ENCODE measurements at regions not wholly inside any gene's neighbourhood (a gene's known extent, or its start where the extent isn't known, plus 50 kb on each side); places are given as distances from the start of the nearest gene placed in this dataset.

- Histone ChIP-seq H3K4me3 (ENCODE audit: low read depth, low read length) (no peak overlapping the region), H3K4me1 (ENCODE audit: control insufficient read depth, insufficient read depth, low read length) (no peaks in the 10 kb centered on the region), H3K9me3 (ENCODE audit: control insufficient read depth, insufficient read depth, low read depth, low read length) (no peaks in the 10 kb centered on the region), H3K36me3 (ENCODE audit: control insufficient read depth in 2 of 2, insufficient read depth in 1 of 2, low read length in 2 of 2) (no peaks in the 10 kb centered on the region), H3K27ac (ENCODE audit: extremely low read depth, low read depth, low read length) (no peak overlapping the region)
- ChIA-PET POLR2A (no interaction called here), CTCF (no interaction called here)
- TF ChIP-seq TRIM28 (IDR thresholded peaks at IDR 0.05; ENCODE audit: borderline replicate concordance, low read length), result peak; percentile 53; the same call in 1 of the 2 replicates
- no peak for TF ChIP-seq ZEB2 (tag by site-specific recombination; IDR thresholded peaks at IDR 0.05)
- no peak for TF ChIP-seq SALL2 (tag by site-specific recombination; IDR thresholded peaks at IDR 0.05; ENCODE audit: borderline replicate concordance)
Measured at GRCh38 chr13:73929287-73929932, 204.8 kb downstream of the KLF12 start.

- ChIA-PET POLR2A (no interaction called here), CTCF (interaction anchor here (0.6 kb wide), 1 partner anchor 65 kb away, joined by 3 read pairs; no protein-coding TSS in a partner anchor)
- H3K4me1 ChIP-seq (ENCODE audit: control insufficient read depth, insufficient read depth, low read length), result no peaks in the 10 kb centered on the region
- no peak overlapping the region for H3K4me3 ChIP-seq (ENCODE audit: low read depth, low read length)
- no peaks in the 10 kb centered on the region for H3K9me3 ChIP-seq (ENCODE audit: control insufficient read depth, insufficient read depth, low read depth, low read length)
- TF ChIP-seq ZNF155 (tag by site-specific recombination; IDR thresholded peaks at IDR 0.05) (no peak), ZNF785 (tag by site-specific recombination; IDR thresholded peaks at IDR 0.05) (no peak), ZNF157 (tag by site-specific recombination; IDR thresholded peaks at IDR 0.05) (no peak)
- H3K27ac ChIP-seq (ENCODE audit: extremely low read depth, low read depth, low read length), result no peak overlapping the region
- no peaks in the 10 kb centered on the region for H3K36me3 ChIP-seq (ENCODE audit: control insufficient read depth in 2 of 2, insufficient read depth in 1 of 2, low read length in 2 of 2)
Measured at GRCh38 chr13:73924607-73925006, 209.6 kb downstream of the KLF12 start.

GRCh38 chr13:73922493-73923393, 211.5 kb downstream of the KLF12 start:
- Histone ChIP-seq H3K9me3 (ENCODE audit: control insufficient read depth, insufficient read depth, low read depth, low read length) (no peaks in the 10 kb centered on the region), H3K4me1 (ENCODE audit: control insufficient read depth, insufficient read depth, low read length) (no peaks in the 10 kb centered on the region), H3K4me3 (ENCODE audit: low read depth, low read length) (no peak overlapping the region), H3K27ac (ENCODE audit: extremely low read depth, low read depth, low read length) (no peak overlapping the region), H3K36me3 (ENCODE audit: control insufficient read depth in 2 of 2, insufficient read depth in 1 of 2, low read length in 2 of 2) (no peaks in the 10 kb centered on the region)
- POLR2A ChIA-PET, result no interaction called here
- CTCF ChIA-PET, result no interaction called here
- TF ChIP-seq HOXD13 (CRISPR knock-in tag; IDR thresholded peaks at IDR 0.05; ENCODE audit: borderline replicate concordance), result no peak
- TF ChIP-seq EGR2 (tag by site-specific recombination; IDR thresholded peaks at IDR 0.05; ENCODE audit: low read depth), result no peak
- no peak for TF ChIP-seq ZNF433 (tag by site-specific recombination; IDR thresholded peaks at IDR 0.05; ENCODE audit: low read depth)
- no peak for TF ChIP-seq ZNF174 (tag by site-specific recombination; IDR thresholded peaks at IDR 0.05)
- TF ChIP-seq ZNF335 (tag by site-specific recombination; conservative IDR thresholded peaks at IDR 0.05), result no peak
- TF ChIP-seq ZNF704 (tag by site-specific recombination; IDR thresholded peaks at IDR 0.05), result no peak
- no peak for TF ChIP-seq ZNF280D (tag by site-specific recombination; IDR thresholded peaks at IDR 0.05)
- no peak for TF ChIP-seq ZBTB1 (tag by site-specific recombination; IDR thresholded peaks at IDR 0.05)
- no peak for TF ChIP-seq ELK4 (IDR thresholded peaks at IDR 0.05; ENCODE audit: borderline replicate concordance, low read depth, low read length)

Measured in HEK293 (cell line).